ENCODE measurements at regions not wholly inside any gene's neighbourhood (a gene's known extent, or its start where the extent isn't known, plus 50 kb on each side); places are given as distances from the start of the nearest gene placed in this dataset.

DNA sequence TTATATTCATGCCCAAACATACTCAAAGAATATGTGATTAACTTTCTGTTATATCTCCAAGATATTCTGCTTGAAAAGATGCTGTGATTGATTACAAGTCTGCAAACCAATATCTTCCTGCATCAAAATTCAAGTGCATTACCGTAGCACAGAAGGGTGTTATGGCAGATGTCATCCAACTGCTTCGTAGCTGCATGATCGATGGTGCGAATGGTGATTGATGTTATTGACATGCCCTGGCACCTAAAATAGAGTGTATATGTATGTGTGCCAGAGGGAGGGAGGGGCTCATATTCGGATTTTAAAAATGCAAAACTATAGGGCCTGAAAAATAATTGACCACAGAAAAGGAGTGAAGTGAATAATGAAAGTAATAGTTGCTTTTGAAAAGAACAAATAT lies 882.1 kb upstream of the NUDT12 start:
- ChIA-PET POLR2A (no interaction called here), CTCF (no interaction called here)
- TF ChIP-seq, protein P1, sequence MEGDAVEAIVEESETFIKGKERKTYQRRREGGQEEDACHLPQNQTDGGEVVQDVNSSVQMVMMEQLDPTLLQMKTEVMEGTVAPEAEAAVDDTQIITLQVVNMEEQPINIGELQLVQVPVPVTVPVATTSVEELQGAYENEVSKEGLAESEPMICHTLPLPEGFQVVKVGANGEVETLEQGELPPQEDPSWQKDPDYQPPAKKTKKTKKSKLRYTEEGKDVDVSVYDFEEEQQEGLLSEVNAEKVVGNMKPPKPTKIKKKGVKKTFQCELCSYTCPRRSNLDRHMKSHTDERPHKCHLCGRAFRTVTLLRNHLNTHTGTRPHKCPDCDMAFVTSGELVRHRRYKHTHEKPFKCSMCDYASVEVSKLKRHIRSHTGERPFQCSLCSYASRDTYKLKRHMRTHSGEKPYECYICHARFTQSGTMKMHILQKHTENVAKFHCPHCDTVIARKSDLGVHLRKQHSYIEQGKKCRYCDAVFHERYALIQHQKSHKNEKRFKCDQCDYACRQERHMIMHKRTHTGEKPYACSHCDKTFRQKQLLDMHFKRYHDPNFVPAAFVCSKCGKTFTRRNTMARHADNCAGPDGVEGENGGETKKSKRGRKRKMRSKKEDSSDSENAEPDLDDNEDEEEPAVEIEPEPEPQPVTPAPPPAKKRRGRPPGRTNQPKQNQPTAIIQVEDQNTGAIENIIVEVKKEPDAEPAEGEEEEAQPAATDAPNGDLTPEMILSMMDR (IDR thresholded peaks at IDR 0.05) = no peak
- Histone ChIP-seq H4K20me1 (ENCODE audit: control insufficient read depth, insufficient read depth, low read length, poor library complexity, severe bottlenecking) (no peaks in the 10 kb centered on the region), H3K27ac (ENCODE audit: low read length in 2 of 2) (no peak overlapping the region), H3K9ac (ENCODE audit: low read length) (no peak overlapping the region), H3K36me3 (replicated peaks in 1 of 2; ENCODE audit: control extremely low read depth in 1 of 2, control insufficient read depth in 1 of 2, extremely low read depth in 1 of 2, insufficient read depth in 2 of 2, low read length in 1 of 2) (no peaks in the 10 kb centered on the region), H2AFZ (ENCODE audit: insufficient read depth, low read depth, low read length, poor library complexity, severe bottlenecking) (no peak overlapping the region), H3K27me3 (replicated peaks in 1 of 4; ENCODE audit: control extremely low read depth in 1 of 4, control insufficient read depth in 3 of 4, insufficient read depth in 4 of 4, low read length in 3 of 4) (no peaks in the 10 kb centered on the region), H3K4me2 (replicated peaks; ENCODE audit: low read depth, low read length, poor library complexity, severe bottlenecking) (no peak overlapping the region), H3K79me2 (ENCODE audit: control insufficient read depth, insufficient read depth, low read length) (no peaks in the 10 kb centered on the region), H3K4me1 (ENCODE audit: control insufficient read depth in 2 of 2, insufficient read depth in 2 of 2, low read length in 2 of 2) (no peaks in the 10 kb centered on the region), H3K4me3 (ENCODE audit: control extremely low read depth in 1 of 5, extremely low read depth in 1 of 5, insufficient read depth in 1 of 5, low read depth in 2 of 5, low read length in 4 of 5) (no peak overlapping the region), H3K9me3 (ENCODE audit: control extremely low read depth in 1 of 3, control insufficient read depth in 2 of 3, insufficient read depth in 1 of 3, low read length in 2 of 3) (no peaks in the 10 kb centered on the region)
- H3K27ac Mint-ChIP-seq = no peak overlapping the region
- DNase-seq (no peak), ATAC-seq (ENCODE audit: low read depth) (no peak)
- H3K27me3 Mint-ChIP-seq = no peaks in the 10 kb centered on the region
- H3K4me3 Mint-ChIP-seq = no peak overlapping the region
- H3K9me3 Mint-ChIP-seq (ENCODE audit: insufficient read depth) = peaks cover 2% of the 10 kb centered on the region
- H3K4me1 Mint-ChIP-seq = no peaks in the 10 kb centered on the region
- intact Hi-C loops (cut with micrococcal nuclease) = no loop called here
- 87% methylated on average over 5 of the region's 5 CpGs for WGBS (ENCODE audit: insufficient coverage)

DNA sequence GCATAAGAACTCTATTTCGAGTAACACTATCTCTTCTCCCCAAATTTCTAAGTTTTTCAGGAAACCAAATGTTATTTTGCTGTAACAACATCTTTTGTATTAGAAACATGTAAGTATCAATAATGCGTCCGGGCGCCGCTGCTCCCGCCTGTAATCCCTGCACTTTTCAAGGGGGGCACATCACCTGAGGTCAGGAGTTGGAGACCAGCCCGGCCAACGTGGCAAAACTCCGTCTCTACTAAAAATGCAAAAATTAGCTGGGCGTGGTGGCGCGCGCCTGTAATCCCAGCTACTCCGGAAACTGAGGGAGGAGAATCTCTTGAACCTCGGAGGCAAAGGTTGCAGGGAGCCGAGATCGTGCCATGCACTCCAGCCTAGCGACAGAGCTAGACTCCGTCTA lies 881.1 kb upstream of the NUDT12 start:
- no peak overlapping the region for H2AFZ ChIP-seq (ENCODE audit: insufficient read depth, low read depth, low read length, poor library complexity, severe bottlenecking)
- no peak overlapping the region for H3K4me3 Mint-ChIP-seq
- no peak overlapping the region for H3K27ac Mint-ChIP-seq
- H3K9me3 ChIP-seq (ENCODE audit: control extremely low read depth in 1 of 3, control insufficient read depth in 2 of 3, insufficient read depth in 1 of 3, low read length in 2 of 3) = no peaks in the 10 kb centered on the region
- H3K9ac ChIP-seq (ENCODE audit: low read length) = no peak overlapping the region
- no peak for DNase-seq
- 97% methylated on average over 13 of the region's 19 CpGs for WGBS (ENCODE audit: insufficient coverage)
- H3K27ac ChIP-seq (ENCODE audit: low read length in 2 of 2) = no peak overlapping the region
- no peaks in the 10 kb centered on the region for H3K4me1 ChIP-seq (ENCODE audit: control insufficient read depth in 2 of 2, insufficient read depth in 2 of 2, low read length in 2 of 2)
- H3K36me3 ChIP-seq (replicated peaks in 1 of 2; ENCODE audit: control extremely low read depth in 1 of 2, control insufficient read depth in 1 of 2, extremely low read depth in 1 of 2, insufficient read depth in 2 of 2, low read length in 1 of 2) = no peaks in the 10 kb centered on the region
- ChIA-PET POLR2A (no interaction called here), CTCF (no interaction called here)
- H3K4me1 Mint-ChIP-seq = no peaks in the 10 kb centered on the region
- H3K4me2 ChIP-seq (replicated peaks; ENCODE audit: low read depth, low read length, poor library complexity, severe bottlenecking) = no peak overlapping the region
- no peaks in the 10 kb centered on the region for H3K79me2 ChIP-seq (ENCODE audit: control insufficient read depth, insufficient read depth, low read length)
- H4K20me1 ChIP-seq (ENCODE audit: control insufficient read depth, insufficient read depth, low read length, poor library complexity, severe bottlenecking) = no peaks in the 10 kb centered on the region
- no peak overlapping the region for H3K4me3 ChIP-seq (ENCODE audit: control extremely low read depth in 1 of 5, extremely low read depth in 1 of 5, insufficient read depth in 1 of 5, low read depth in 2 of 5, low read length in 4 of 5)
- TF ChIP-seq, protein P1 (IDR thresholded peaks at IDR 0.05) = no peak
- TF ChIP-seq EZH2 (IDR thresholded peaks at IDR 0.05; ENCODE audit: borderline replicate concordance, insufficient read depth, low read depth, low read length, poor library complexity, severe bottlenecking) = no peak
- no peaks in the 10 kb centered on the region for H3K27me3 Mint-ChIP-seq
- H3K9me3 Mint-ChIP-seq (ENCODE audit: insufficient read depth) = peaks cover 4% of the 10 kb centered on the region
- ATAC-seq (ENCODE audit: low read depth) = no peak
- intact Hi-C loops (cut with micrococcal nuclease) = no loop called here
- H3K27me3 ChIP-seq (replicated peaks in 1 of 4; ENCODE audit: control extremely low read depth in 1 of 4, control insufficient read depth in 3 of 4, insufficient read depth in 4 of 4, low read length in 3 of 4) = no peaks in the 10 kb centered on the region
